Psoas muscle (tissue), 7 donors: ENCODE measurements at regions not wholly inside any gene's neighbourhood (a gene's known extent, or its start where the extent isn't known, plus 50 kb on each side); places are given as distances from the start of the nearest gene placed in this dataset.

Experiments
- ATAC-seq, 4 donors: fragments of 200-7000 bp; cut with Tn5 transposase; one replicate each; pipeline ENCODE4 v1.9.1; 2020; ENCODE audit warnings: moderate library complexity in 3 of 4, mild to moderate bottlenecking in 2 of 4
- DNase-seq, 2 donors: peaks; one replicate each; pipeline ENCODE4 v3.0.0-alpha.2; 2020
- H3K27ac ChIP-seq: fragments of 200-600 bp; one replicate; pipeline ENCODE4 v1.8.0; 2022
- H3K27me3 ChIP-seq, 3 donors: fragments of 200-600 bp in 1 of 3; one replicate each; pipeline versions ENCODE4 v1.6.1 to v1.8.0; 2013 to 2022; ENCODE audit warnings: low read length in 2 of 3, mild to moderate bottlenecking in 2 of 3, moderate library complexity in 1 of 3; ENCODE audit not compliant: insufficient read depth in 3 of 3
- H3K36me3 ChIP-seq, 2 donors: fragments of 200-600 bp in 1 of 2; one replicate each; pipeline versions ENCODE4 v1.6.1 to v1.8.0; 2013 to 2022; ENCODE audit warnings: low read depth in 1 of 2, mild to moderate bottlenecking in 1 of 2, moderate library complexity in 1 of 2; ENCODE audit not compliant: insufficient read depth in 1 of 2
- H3K4me1 ChIP-seq: fragments of 200-600 bp; one replicate; pipeline ENCODE4 v1.8.0; 2022
- H3K4me3 ChIP-seq: fragments of 200-600 bp; one replicate; pipeline ENCODE4 v1.8.0; 2022; ENCODE audit warnings: mild to moderate bottlenecking
- H3K9me3 ChIP-seq: fragments of 200-600 bp; one replicate; pipeline ENCODE4 v1.8.0; 2022
- CTCF ChIP-seq: fragments of 200-600 bp; IDR thresholded peaks from one replicate; pipeline ENCODE4 v1.8.0; 2022; ENCODE audit warnings: antibody characterized with exemption
- WGBS, 3 donors: extraction: QIAGEN DNeasy Blood & Tissue Kit; methylation state at CpG; one replicate each; pipeline versions ENCODE4 v1.1.6 to v1.1.7; 2013; 5-methylcytosine and 5-hydroxymethylcytosine counted together
- intact Hi-C, 2 donors: fragments of 100-400 bp; cut with DNase I; formaldehyde crosslinking; loops; one replicate each; pipeline versions ENCODE4 v1.11.0 to v1.14.2; 2022
- donor health status: healthy with polysubstance abuse.
- donor health status: DM: no; HTN: no; CAD: no; lungs with moderate emphysema.
- donor health status: Bipolar disorder and iron deficiency.
- donor health status: healthy.
- donor health status: DM: yes; HTN: yes; CAD: no.
- donor health status: DM: no; HTN: no; CAD: no.
- donor health status: DM: yes; HTN: yes; CAD: no.

- Histone ChIP-seq H3K36me3 (no peaks in the 10 kb centered on the region), H3K4me1 (no peaks in the 10 kb centered on the region), H3K4me3 (no peak overlapping the region), H3K27ac (no peak overlapping the region), H3K9me3 (no peaks in the 10 kb centered on the region), H3K27me3 (no peaks in the 10 kb centered on the region)
- intact Hi-C loops = no loop called here
- ATAC-seq (no peak), DNase-seq (no peak)
- TF ChIP-seq CTCF = no peak
- 62 to 87% (median 68%) methylated on average over 1 of the region's 1 CpG for WGBS, 3 donors
These were observed 1520.6 kb upstream of the CADM2 start for GRCh38 chr3:83438188-83438587.

- no peak for ATAC-seq
- TF ChIP-seq CTCF = no peak
- intact Hi-C loops = no loop called here
- H3K27me3 ChIP-seq = no peaks in the 10 kb centered on the region
- DNase-seq = no peak
- WGBS, 3 donors = 47 to 57% (median 57%) methylated on average over 1 of the region's 1 CpG
- H3K4me3 ChIP-seq = no peak overlapping the region
- H3K36me3 ChIP-seq = no peaks in the 10 kb centered on the region
- no peak overlapping the region for H3K27ac ChIP-seq
- H3K4me1 ChIP-seq = peaks cover 9% of the 10 kb centered on the region
- no peaks in the 10 kb centered on the region for H3K9me3 ChIP-seq
These were observed 1505.7 kb upstream of the CADM2 start for GRCh38 chr3:83453056-83453455.

GRCh38 chr3:83454353-83454752 lies 1504.4 kb upstream of the CADM2 start:
- H3K4me3 ChIP-seq = no peak overlapping the region
- peaks cover 9% of the 10 kb centered on the region for H3K4me1 ChIP-seq
- no peaks in the 10 kb centered on the region for H3K36me3 ChIP-seq
- TF ChIP-seq CTCF = no peak
- ATAC-seq (no peak), DNase-seq (no peak)
- H3K9me3 ChIP-seq = no peaks in the 10 kb centered on the region
- H3K27me3 ChIP-seq = no peaks in the 10 kb centered on the region
- H3K27ac ChIP-seq = no peak overlapping the region
- intact Hi-C loops = no loop called here
- WGBS, 3 donors = 87 to 96% (median 90%) methylated on average over 4 of the region's 4 CpGs

DNA sequence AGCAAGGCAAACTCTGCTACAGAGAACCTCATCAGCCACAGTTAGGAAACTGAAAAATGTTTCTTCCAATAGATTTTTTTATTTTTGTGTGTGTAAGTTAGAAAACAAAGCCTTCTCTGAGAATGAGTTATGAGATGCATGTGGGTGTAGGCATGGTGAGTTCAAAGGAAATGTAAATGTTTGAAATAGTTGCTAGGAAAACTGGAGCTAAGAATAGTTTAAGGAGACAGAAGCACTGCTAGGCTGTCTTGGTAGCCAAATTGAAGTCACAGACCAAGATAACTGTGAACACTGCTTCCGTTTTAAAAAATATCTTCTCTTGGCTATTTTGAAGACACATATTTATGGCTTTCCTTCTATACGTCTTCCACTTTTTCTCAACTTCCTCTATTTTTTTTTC lies 1501.2 kb upstream of the CADM2 start:
- no peak overlapping the region for H3K4me3 ChIP-seq
- no peaks in the 10 kb centered on the region for H3K9me3 ChIP-seq
- H3K36me3 ChIP-seq = no peaks in the 10 kb centered on the region
- no peak for ATAC-seq
- WGBS, 3 donors = 26 to 45% (median 38%) methylated on average over 2 of the region's 2 CpGs
- DNase-seq = no peak
- no peaks in the 10 kb centered on the region for H3K27me3 ChIP-seq
- H3K27ac ChIP-seq = no peak overlapping the region
- no peak for TF ChIP-seq CTCF
- H3K4me1 ChIP-seq = peaks cover 4% of the 10 kb centered on the region
- intact Hi-C loops = no loop called here

DNA sequence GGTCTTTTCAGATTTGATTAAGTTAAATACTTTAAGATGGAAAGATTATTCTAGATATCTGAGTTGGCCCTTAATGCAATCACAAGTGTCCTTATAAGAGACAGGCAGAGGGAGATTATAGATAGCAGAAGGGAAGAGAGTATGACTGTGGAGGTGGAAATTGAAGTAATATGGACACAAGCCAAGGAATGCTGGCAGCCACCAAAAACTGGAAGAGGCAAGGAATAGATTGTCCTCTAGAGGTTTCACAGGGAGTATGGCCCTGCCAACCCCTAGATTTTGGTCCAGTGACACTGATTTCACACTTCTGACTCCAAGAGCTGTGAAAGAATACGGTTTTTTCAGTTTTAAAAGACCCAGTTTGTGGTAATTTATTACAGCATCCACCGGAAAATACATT lies 1498.7 kb upstream of the CADM2 start:
- 17 to 27% (median 18%) methylated on average over 2 of the region's 2 CpGs for WGBS, 3 donors
- Histone ChIP-seq H3K27me3 (no peaks in the 10 kb centered on the region), H3K4me3 (no peak overlapping the region), H3K36me3 (no peaks in the 10 kb centered on the region), H3K9me3 (no peaks in the 10 kb centered on the region), H3K27ac (no peak overlapping the region), H3K4me1 (peaks cover 4% of the 10 kb centered on the region)
- DNase-seq (no peak), ATAC-seq (peak in 3 of 4 donors; percentile 39 to 80 (median 65))
- TF ChIP-seq CTCF = no peak
- intact Hi-C loops = no loop called here
